Stimulated activated CD4-positive, alpha-beta T cell treated with anti-CD3 and anti-CD28 coated beads, Interleukin-12 subunit alpha, Interleukin-12 subunit beta, amount 100 ng/mL, for 24 hours (primary cell): ENCODE measurements at regions not wholly inside any gene's neighbourhood (a gene's known extent, or its start where the extent isn't known, plus 50 kb on each side); places are given as distances from the start of the nearest gene placed in this dataset.

Experiments
- DNase-seq, 2 experiments: peaks; one replicate each; pipeline ENCODE4 v3.0.0-alpha.2; 2020; ENCODE audit warnings: low read depth in 2 of 2

- DNase-seq, result no peak
Measured at GRCh38 chr10:111440501-111440900, 363.7 kb downstream of the ADRA2A start.

- no peak for DNase-seq
Measured at GRCh38 chr10:111445667-111446066, 368.8 kb downstream of the ADRA2A start.

GRCh38 chr10:111446966-111447365, 370.1 kb downstream of the ADRA2A start:
- no peak for DNase-seq

- no peak for DNase-seq
Measured at GRCh38 chr10:111452153-111452552, 375.3 kb downstream of the ADRA2A start.

- no peak for DNase-seq
Measured at GRCh38 chr10:111455776-111456426, 379.1 kb downstream of the ADRA2A start.

- no peak for DNase-seq
Measured at GRCh38 chr10:111458256-111458655, 381.4 kb downstream of the ADRA2A start.

- no peak for DNase-seq
Measured at GRCh38 chr10:111459967-111460366, 383.1 kb downstream of the ADRA2A start.

- no peak for DNase-seq
Measured at GRCh38 chr10:111472445-111472844, 395.6 kb downstream of the ADRA2A start.

- DNase-seq, result no peak
Measured at GRCh38 chr10:111473361-111473760, 396.5 kb downstream of the ADRA2A start.

- no peak for DNase-seq
Measured at GRCh38 chr10:111474786-111475185, 398.0 kb downstream of the ADRA2A start.

- DNase-seq, result no peak
Measured at GRCh38 chr10:111475720-111476119, 398.9 kb downstream of the ADRA2A start.

GRCh38 chr10:111478651-111479050, 401.8 kb downstream of the ADRA2A start:
- no peak for DNase-seq

GRCh38 chr10:111479966-111480365, 403.1 kb downstream of the ADRA2A start:
- no peak for DNase-seq

GRCh38 chr10:111481261-111481826, 404.5 kb downstream of the ADRA2A start:
- DNase-seq, result no peak

- no peak for DNase-seq
Measured at GRCh38 chr10:111481866-111482265, 405.0 kb downstream of the ADRA2A start.

- no peak for DNase-seq
Measured at GRCh38 chr10:111482621-111483216, 405.9 kb downstream of the ADRA2A start.

GRCh38 chr10:111485767-111486166, 408.9 kb downstream of the ADRA2A start:
- no peak for DNase-seq

GRCh38 chr10:111486346-111486745, 409.5 kb downstream of the ADRA2A start:
- DNase-seq, result no peak

- DNase-seq, result no peak
Measured at GRCh38 chr10:111488668-111489067, 411.8 kb downstream of the ADRA2A start.

GRCh38 chr10:111491154-111491553, 414.3 kb downstream of the ADRA2A start:
- no peak for DNase-seq

- no peak for DNase-seq
Measured at GRCh38 chr10:111493024-111493625, 416.3 kb downstream of the ADRA2A start.

GRCh38 chr10:111498560-111498959, 421.7 kb downstream of the ADRA2A start:
- DNase-seq, result no peak

- DNase-seq, result no peak
Measured at GRCh38 chr10:111504376-111504775, 427.5 kb downstream of the ADRA2A start.
